GM21786 (cell line): ENCODE measurements at regions not wholly inside any gene's neighbourhood (a gene's known extent, or its start where the extent isn't known, plus 50 kb on each side); places are given as distances from the start of the nearest gene placed in this dataset.
"Not testable (repeated sequence)": the region's sequence is repeated elsewhere in the genome, so short reads cannot be mapped to it uniquely, and the experiment has no call there.

Experiments
- ATAC-seq: cut with Tn5 transposase; IDR thresholded peaks from one replicate; pipeline ENCODE4 v1.9.1; 2021; ENCODE audit not compliant: unreplicated experiment

DNA sequence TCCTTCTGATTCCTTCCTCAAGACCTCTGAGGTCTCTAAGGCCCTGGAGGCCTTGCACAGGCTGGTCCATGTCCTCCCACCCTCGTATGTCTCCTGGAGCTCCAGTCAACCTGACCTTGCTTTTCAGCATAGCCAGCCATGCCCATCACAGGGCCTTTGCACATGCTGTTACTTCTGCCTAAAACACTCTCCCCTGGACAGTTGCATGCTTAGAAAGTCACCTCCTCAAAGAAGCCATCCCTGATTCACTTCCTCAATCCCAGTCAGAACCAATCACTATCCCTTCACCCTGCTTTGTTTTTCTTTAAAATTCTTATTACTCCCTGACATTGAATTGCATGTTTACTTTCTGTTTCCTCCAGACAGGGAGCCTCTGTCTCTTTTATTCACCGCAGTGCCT is 322.1 kb upstream of the CCL2 start:
- ATAC-seq: no peak

DNA sequence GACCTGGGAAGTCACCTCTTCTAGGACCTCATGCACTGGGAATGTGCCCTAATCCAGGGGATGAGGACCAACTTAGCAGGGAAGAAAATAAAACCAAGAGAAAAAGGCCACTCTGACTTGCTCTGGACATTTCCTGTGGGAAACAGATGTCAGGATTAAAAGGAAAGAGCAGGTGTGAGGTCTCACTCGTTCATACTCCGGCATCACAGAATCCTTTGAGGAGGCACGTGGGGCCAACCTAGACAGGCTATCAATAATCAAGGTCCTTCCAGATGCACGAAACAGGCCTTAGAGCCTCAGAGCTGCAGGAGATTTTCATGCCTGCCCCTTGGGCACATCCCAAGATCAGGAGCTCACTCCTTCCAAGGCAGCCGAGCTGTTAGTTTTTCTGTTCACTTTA is 321.5 kb upstream of the CCL2 start:
- ATAC-seq: no peak

DNA sequence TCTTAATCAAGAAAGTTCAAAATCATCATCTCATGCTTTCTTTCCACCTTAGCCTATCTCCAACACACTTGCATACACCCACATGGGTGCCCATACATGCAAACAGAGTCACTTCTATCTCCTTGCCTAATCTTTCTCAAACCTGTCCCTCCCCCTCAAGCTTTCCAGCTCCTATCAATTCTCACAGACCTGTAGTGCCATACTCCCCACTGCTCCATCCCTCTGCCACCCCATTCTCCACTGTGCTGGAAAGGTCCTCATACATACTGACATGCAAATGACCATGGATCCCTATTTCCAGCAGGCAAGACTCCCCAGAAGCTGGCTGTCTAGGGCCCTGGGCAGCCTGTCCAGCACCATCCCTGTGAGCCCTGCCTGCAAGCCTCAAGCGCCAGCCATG is 320.4 kb upstream of the CCL2 start:
- ATAC-seq: no peak

DNA sequence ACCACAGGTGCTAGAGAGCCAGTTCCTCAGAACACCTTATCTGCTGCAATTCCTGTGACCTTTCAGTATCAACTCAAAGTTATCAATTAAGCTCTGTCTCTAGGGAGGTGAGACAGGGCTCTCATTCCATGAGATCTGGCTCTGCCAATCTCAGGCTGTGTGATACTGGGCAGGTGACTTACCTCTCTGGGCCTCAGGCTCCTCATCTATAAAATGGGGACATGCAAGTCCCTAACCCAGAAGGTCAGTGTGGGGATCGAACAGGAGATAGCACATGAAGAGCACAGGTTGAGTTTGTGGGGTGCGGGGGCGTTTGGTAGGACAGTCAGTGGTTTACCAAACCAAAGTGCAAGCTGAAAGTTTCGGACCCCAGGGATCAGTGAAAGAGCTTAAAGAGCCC is 319.3 kb upstream of the CCL2 start:
- ATAC-seq: no peak

DNA sequence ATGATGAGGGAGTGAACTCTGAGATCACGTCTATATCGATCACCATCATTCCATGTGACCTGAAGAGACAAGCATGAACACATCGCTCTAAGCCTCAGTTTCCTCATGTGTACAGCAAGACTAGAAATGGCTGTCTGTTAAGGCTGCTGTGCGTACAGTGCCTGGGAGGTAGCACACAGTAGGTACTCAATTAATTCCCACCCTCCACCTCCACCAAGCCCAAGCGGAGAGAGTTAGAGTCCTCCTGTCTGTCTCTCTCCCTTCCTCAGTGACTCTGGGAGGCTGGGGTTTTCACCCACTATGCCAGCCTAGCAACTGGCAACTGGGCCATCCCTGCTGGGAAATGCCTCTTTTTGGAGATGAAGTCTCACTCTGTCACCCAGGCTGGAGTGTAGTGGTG is 318.3 kb upstream of the CCL2 start:
- no peak for ATAC-seq

DNA sequence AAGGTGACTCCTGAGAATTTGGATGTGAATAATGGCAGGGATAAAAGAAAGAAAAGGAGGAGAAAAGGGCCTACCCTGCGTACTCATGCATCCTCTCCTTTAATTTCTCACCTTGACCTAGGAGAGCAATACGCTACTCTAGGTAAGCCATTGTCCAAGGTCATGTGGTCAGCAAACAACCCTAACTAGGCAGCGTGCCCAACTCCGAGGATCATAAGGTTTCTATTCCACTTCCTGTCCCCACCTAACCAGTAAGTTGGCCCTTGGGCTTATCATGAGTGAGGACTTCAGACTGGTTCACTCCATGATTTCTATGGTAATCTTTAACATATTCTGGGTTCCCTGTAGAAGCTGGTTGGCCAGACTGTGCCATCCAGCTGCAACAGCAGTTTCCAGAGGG is 315.1 kb upstream of the CCL2 start:
- no peak for ATAC-seq

DNA sequence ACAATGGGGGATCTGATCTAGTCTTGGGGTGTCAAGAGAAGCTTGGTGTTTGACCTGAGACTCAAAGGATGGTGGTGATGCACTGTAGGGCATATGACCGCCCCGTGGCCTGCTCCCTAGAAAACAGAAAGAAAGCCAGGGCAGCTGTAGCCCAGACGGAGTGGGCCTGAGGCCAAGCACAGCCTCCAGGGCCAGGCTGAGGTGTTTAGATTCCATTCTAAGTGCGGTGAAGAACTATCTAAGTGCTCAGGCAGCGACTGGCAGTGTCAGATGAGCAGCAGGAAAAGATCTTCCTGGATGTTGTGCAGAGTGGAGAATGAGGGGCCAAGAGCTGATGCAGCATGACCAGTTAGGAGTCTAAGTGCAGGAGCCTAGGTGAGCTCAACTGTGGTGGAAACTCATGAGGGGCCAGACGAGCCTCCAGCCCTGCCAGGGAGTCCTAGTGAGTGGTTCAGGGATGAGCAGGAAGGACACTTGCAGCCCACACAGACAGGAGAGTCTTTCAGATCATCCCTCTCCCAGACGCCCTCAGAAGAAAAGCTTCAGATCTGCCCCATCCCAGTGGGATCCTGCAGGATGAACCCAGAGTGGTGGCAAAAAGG is 314.2 kb upstream of the CCL2 start:
- ATAC-seq: no peak

DNA sequence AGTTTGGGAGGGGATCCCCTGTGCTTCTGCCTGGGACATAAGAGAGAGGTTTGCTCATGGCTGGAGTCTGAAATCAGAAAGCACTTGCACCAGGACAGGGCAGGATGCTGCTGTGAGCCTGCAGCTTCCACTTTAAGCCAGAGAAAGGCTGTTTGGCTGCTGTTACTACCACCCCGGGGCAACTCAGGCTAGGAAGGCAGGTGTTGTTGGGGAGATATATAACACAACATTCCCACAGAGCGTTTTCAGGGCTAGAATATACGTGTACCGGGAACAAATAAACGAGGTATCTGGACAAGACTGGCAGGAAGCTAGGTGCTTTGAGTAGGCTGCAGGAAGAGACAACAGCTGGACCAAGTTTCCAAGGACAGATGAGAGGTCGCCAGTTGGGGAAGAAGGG is 313.3 kb upstream of the CCL2 start:
- ATAC-seq: no peak

DNA sequence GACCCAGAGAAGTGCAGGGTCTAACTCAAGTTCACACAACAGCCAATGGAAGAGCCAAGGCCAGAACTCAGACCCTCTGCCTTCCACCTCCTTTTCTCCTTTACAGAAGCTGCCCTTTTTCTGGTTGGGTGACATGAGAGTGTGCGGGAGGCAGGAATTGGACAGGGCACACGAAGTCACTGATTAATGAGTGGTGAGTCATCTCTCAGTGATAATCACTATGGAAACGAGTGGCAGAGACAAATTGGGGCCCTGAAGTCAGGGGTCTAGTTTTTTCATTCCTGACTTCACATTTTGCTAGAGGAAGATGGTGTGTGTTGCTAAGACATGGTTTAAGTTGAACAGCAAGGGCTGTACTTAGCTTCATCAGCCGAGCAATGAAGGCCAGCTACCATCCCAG is 312.7 kb upstream of the CCL2 start:
- ATAC-seq: no peak

DNA sequence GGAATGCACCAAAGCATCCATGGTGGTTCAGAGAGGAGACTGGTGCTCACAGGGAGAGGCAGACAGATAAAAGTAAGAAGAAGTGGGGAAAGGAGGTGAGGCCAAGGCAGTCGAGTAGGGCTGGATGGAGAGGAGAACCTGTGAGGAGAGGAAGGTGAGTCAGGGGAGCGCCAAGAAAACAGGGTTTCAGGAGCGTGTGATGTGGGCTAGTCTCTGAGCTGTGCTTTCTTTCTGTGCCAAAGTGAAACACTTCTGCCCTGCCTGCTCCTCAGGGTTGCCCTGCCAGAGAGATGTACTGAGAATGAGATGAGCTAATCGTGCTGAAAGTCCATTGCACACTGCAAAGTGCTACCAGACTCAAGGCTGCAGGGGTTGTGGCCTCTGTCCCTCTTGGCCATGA is 310.7 kb upstream of the CCL2 start:
- no peak for ATAC-seq

DNA sequence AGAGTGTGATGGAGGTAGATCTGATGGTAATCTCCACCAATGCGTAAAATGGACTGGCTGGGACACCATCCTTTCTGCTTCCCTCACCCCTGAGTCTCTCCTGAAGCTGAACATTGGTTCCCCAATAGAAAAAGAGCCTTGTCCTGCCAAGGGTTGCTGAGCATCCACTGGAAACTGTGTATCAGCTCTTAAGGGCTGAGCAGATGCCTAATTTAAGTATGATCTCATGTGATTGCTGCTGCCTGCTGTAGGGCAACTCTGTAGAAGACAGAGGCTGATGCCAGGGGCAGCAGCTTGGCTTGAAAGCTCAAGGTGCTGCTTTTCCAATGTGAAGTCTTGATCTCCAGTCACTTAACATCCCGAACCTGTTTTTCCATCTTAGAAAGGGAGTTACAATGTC is 310.3 kb upstream of the CCL2 start:
- no peak for ATAC-seq

DNA sequence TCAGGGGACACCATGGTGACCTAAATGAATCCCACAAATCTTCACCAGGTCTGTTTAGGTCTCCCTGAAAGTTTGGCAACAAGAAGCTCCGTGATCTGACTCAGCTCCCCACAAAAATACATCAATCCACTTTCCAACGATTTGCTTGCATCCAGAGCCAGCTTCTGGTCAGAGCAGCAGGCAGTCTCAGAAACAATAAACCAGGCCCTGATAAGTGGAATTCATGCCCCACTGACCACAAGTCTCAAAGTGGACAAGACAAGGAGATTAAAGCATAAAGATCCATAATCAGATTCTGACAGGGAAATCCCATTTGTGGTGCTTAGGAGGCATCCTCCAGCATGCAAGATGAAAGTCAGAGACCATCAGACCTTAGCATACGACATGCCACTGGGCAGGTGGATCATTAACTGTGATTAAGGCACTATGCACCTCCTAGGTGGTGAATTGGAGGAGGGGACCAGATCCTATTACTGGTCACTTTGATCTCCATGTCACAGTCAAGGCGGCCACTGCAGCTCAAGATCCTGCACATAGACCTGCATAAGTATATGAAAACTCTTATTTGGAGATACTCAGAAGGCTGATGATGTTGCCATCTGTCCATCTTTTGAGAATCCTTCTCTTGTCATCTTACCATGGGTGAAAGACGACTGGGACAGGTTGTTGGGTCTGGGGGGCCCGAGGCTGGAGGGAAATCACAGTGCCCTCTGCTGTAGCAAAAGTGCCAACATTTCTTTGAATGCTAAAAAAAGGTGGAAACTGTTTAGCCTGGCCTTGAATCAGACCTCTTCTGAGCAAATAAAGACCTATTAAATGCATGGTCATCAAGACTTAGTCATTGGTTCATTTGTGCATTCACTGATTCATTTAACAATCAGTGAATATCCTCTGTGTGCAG is 309.2 kb upstream of the CCL2 start:
- no peak for ATAC-seq

DNA sequence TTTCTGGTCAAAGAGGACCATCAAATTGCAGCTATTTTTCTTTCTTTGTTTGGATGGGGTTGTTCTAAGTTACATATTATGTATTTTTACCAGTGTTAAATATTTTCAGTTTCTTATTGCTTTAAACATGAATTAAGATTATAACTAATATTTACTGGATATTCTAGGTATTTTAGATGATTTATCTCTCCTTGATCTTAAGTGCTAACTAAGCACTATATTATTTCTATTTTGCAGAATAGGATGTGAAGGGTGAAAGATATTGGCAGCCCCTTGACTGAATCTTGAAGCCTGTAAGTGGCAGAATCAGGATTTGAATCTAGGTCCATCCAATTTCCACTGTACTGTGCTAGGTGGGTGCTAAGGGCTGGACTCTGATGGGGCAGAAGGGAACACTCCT is 307.3 kb upstream of the CCL2 start:
- ATAC-seq: no peak

DNA sequence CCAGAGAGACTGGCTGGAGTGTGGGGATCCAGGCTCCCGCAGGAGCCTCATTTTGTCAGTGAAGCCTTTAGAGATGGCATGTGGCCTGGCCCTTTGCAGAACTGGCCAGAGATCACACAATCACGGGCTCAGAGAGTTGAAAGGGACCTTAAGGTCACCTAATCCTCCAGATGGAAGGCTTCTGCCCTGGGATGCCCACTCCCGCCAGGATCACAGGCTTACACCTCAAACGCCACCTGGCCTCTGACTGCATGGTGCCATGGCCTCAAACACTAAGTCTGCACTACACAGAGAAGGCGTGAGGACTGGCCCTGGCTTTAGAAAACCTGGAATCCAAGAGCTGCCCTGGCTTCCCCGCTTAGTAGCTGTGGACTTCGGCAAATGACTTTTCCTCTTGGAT is 306.8 kb upstream of the CCL2 start:
- ATAC-seq: no peak

DNA sequence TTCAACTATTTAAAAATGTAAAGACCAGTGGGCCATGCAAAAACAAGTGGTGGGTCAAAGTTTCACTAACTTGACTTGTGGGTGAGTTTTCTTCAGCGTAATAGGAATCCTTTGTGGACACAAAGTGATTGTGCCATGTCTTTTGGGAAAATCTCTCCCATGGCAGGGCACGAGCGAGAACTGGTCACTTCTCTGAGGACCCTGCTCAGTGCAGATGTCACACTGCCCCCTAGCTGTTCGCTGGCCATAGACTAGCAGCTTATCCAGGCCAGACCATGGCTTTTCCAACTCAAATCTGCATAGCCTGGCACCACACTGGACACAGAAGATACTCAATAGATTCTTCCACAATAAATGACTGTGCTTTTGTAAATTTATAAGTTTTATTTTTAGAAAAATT is 306.0 kb upstream of the CCL2 start:
- no peak for ATAC-seq

DNA sequence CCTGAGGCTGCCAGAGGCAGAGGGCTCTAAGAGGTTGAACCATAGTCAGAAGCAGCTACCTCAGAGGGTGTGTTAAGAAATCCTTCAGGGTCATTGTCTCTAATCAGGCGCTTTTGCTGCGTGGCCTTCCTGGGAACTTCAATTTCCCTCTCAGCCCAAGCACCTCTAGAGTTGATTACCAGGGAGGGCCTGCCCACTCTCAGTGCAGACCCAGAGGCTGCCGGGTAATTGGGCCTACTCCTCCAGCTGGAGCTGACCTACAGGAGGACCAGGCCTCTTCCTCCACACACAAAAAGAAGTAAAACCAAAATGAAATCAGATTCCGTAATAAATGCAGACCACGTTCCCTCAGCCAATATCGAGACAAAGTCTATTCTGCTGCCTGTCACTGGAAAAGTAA is 305.0 kb upstream of the CCL2 start:
- ATAC-seq: no peak

DNA sequence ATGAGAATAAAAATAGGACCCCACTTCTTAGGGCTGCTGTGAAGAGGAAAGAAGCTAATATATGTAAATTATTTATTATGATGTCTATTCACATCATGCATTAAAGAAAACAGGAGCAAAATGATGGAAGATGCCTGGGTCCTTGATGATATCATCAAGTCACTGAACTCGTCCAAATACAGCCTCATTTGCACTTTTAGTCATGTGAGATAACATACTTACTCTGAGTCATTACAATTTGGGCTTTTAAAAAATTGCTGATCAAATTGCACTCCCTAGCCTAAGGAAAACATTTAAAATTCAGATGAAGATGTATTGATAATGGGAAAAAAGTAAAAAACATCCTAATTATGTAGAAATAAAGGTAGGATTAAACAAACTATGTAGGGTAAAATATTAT is 302.7 kb upstream of the CCL2 start:
- ATAC-seq: no peak

DNA sequence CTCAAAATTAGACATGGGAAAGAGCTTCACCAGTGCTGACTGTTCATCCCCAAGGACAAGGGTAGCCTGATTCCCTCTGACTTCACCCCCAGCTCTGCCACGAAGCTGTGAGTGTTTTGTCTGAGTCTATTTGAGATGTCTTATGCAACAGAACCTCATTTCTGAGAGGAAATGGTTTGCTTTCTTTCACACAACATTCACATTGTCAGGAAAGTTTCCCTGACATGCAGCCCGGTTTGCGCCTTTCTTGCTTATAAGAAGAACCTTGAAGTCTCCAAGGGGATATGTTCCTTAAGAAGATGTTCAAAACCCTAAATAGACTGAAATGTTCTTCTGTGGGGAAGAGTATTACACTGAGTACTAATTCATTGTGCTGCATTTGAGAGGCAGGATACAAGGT is 300.5 kb upstream of the CCL2 start:
- no peak for ATAC-seq

DNA sequence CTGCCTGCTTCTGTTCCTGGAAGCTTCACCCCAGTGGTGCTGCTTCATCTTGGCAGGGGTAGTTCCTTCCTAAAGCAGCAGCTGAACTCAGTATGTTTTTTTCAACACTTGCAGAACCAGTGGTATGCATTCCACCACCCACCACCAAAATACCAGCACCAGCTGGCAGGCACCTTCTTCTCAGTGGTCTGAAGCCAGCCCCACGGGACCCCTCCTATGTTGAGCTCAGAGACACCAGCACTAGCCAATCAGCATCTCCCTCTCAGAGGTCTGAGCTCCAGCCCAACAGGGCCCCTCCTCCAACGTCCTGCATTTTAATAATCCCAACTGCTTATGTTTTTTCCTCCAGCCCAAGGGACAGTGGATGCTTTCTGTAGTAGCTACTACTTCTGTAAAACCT is 299.6 kb upstream of the CCL2 start:
- ATAC-seq: no peak

DNA sequence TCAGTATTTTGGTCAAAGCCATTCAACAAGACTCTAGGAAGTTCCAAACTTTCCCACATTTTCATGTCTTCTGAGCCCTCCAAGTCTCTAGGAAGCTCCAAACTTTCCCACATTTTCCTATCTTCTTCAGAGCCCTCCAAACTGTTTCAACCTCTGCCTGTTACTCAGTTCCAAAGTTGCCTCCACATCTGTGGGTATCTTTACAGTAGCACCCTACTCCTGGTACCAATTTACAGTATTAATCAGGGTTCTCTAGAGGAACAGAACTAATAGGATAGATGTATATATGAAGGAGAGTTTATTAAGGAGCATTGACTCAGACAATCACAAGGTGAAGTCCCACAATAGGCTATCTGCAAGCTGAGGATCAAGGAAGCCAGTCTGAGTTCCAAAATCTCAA is 296.0 kb upstream of the CCL2 start:
- not testable (repeated sequence) for ATAC-seq

DNA sequence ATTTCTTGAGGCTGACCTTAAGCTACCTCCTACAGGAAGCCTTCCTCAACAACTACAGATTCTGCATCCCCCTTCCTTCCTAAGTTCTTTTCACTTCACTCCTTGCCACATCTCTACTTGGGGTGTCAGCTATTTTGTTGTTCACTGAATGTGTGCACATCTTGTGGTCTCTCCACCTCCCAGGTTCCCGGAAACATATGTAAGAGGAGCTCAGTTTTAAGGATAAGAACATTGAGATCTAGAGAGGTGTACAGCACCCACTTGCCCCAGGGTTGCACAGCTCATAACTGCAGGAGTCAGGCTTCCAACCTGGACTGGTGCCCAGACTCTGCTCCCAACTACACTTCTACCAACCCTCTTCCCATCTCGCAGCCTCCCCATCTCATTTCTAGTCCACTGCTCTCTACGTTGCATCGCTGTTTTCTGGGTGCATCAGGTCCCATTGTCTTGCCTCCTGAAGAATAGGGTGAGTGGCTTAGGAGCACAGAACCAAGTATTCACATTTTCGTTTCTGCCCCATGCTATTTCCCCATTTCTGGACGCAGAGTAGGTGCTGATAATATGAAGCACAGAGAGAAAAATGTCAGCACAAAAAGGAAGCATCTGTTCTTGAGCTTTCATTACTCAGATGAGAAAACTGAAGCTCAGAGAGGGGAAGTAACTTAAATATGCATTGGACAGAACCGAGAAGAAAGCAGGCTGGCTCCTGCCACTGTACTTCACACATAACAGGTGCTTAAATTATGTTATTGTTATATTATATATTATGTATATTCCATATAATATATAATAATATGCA is 292.0 kb upstream of the CCL2 start:
- ATAC-seq: peak; percentile 35

DNA sequence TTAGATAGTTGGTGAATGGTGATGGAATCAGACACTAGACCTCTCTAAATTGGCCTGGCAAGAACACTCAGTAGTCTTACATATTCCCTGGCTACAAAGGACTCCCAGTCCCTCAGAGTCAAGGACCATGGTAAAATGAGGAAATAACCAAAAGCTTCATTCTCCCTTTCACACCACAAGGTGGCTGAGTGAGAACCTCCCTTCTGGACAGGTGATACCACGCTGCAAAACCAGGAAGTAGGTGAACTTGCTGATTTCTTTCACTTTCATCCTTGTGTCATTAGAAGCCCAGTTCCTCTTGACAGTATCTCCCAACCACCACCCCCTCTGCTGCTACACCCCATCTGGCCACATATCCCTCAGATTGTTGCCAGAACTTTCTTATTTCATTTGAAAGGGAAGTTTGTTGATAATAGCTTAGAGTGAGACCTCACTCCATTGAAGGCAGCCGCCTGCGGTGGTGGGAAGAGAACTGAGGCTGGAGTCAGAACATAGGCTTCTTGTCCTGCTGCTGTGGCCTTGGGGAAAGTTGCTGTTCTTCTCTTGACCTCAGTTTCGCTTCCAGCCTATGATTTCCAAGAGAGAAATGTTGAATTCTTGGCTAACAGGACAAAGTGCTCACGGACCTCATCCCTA is 290.6 kb upstream of the CCL2 start:
- peak; percentile 67 for ATAC-seq
